ENCODE measurements at regions not wholly inside any gene's neighbourhood (a gene's known extent, or its start where the extent isn't known, plus 50 kb on each side); places are given as distances from the start of the nearest gene placed in this dataset.

DNA sequence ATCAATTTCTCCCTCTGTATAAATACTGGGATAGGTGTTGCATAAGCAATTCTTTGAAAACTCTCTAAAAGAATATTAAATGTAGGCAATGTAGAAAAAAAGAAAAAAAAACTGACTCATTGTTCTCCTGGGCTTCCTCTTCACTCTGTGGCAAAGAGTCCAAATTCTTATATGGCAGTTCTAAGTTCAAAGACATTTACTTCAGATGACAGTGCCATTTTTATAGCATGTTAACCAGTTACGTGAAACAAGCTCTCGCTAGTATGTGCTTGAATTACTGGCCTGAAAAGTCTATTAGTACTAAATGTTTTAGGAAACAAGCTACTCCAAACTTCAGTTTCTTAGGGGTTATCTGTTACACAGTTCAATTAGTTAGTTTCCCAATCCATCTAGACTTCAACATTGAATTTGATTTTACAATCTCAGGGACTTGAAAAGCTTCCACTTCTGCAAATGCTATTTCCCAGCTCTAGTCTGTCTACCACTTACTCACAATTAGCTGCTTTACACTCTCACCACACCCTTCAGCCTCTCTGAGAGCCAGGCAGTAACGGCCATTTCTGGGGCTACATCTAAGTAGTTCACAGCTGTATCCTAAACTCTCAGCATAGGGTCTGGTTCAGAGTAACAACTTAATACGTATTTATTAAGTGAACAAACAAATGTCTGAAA lies 100.4 kb downstream of the OGFRL1 start:
- TF ChIP-seq, protein P1, sequence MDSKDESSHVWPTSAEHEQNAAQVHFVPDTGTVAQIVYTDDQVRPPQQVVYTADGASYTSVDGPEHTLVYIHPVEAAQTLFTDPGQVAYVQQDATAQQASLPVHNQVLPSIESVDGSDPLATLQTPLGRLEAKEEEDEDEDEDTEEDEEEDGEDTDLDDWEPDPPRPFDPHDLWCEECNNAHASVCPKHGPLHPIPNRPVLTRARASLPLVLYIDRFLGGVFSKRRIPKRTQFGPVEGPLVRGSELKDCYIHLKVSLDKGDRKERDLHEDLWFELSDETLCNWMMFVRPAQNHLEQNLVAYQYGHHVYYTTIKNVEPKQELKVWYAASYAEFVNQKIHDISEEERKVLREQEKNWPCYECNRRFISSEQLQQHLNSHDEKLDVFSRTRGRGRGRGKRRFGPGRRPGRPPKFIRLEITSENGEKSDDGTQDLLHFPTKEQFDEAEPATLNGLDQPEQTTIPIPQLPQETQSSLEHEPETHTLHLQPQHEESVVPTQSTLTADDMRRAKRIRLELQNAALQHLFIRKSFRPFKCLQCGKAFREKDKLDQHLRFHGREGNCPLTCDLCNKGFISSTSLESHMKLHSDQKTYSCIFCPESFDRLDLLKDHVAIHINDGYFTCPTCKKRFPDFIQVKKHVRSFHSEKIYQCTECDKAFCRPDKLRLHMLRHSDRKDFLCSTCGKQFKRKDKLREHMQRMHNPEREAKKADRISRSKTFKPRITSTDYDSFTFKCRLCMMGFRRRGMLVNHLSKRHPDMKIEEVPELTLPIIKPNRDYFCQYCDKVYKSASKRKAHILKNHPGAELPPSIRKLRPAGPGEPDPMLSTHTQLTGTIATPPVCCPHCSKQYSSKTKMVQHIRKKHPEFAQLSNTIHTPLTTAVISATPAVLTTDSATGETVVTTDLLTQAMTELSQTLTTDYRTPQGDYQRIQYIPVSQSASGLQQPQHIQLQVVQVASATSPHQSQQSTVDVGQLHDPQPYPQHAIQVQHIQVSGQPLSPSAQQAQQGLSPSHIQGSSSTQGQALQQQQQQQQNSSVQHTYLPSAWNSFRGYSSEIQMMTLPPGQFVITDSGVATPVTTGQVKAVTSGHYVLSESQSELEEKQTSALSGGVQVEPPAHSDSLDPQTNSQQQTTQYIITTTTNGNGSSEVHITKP (tag by site-specific recombination; IDR thresholded peaks at IDR 0.05): no peak
- TF ChIP-seq ZFP37 (tag by site-specific recombination; IDR thresholded peaks at IDR 0.05) (no peak), MEIS1 (CRISPR knock-in tag; IDR thresholded peaks at IDR 0.05; ENCODE audit: borderline replicate concordance) (no peak)
- TF ChIP-seq, protein P2, sequence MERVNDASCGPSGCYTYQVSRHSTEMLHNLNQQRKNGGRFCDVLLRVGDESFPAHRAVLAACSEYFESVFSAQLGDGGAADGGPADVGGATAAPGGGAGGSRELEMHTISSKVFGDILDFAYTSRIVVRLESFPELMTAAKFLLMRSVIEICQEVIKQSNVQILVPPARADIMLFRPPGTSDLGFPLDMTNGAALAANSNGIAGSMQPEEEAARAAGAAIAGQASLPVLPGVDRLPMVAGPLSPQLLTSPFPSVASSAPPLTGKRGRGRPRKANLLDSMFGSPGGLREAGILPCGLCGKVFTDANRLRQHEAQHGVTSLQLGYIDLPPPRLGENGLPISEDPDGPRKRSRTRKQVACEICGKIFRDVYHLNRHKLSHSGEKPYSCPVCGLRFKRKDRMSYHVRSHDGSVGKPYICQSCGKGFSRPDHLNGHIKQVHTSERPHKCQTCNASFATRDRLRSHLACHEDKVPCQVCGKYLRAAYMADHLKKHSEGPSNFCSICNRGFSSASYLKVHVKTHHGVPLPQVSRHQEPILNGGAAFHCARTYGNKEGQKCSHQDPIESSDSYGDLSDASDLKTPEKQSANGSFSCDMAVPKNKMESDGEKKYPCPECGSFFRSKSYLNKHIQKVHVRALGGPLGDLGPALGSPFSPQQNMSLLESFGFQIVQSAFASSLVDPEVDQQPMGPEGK (tag by site-specific recombination; IDR thresholded peaks at IDR 0.05): no peak
